ENCODE measurements at regions not wholly inside any gene's neighbourhood (a gene's known extent, or its start where the extent isn't known, plus 50 kb on each side); places are given as distances from the start of the nearest gene placed in this dataset.
"Not testable (repeated sequence)": the region's sequence is repeated elsewhere in the genome, so short reads cannot be mapped to it uniquely, and the experiment has no call there.

DNA sequence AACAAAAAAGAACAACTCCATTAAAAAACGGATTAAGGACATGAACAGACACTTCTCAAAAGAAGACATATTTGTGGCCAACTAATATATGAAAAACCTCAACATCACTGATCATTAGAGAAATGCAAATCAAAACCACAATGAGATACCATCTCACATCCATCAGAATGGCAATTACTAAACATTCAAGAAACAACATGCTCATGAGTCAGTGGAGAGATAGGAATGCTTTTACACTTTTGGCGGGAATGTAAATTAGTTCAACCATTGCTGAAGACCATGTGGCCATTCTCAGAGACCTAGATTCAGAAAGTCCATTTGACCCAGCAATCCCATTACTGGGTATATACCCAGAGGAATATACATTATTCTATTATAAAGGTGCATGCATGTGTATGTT, 1442.6 kb upstream of the B3GALT2 start:
- no peak overlapping the region for H3K4me3 ChIP-seq
- TF ChIP-seq, protein P1, sequence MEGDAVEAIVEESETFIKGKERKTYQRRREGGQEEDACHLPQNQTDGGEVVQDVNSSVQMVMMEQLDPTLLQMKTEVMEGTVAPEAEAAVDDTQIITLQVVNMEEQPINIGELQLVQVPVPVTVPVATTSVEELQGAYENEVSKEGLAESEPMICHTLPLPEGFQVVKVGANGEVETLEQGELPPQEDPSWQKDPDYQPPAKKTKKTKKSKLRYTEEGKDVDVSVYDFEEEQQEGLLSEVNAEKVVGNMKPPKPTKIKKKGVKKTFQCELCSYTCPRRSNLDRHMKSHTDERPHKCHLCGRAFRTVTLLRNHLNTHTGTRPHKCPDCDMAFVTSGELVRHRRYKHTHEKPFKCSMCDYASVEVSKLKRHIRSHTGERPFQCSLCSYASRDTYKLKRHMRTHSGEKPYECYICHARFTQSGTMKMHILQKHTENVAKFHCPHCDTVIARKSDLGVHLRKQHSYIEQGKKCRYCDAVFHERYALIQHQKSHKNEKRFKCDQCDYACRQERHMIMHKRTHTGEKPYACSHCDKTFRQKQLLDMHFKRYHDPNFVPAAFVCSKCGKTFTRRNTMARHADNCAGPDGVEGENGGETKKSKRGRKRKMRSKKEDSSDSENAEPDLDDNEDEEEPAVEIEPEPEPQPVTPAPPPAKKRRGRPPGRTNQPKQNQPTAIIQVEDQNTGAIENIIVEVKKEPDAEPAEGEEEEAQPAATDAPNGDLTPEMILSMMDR (IDR thresholded peaks at IDR 0.05) = no peak
- no peaks in the 10 kb centered on the region for H3K9me3 ChIP-seq
- no peaks in the 10 kb centered on the region for H3K36me3 ChIP-seq
- no peak overlapping the region for H3K27ac ChIP-seq
- ATAC-seq (ENCODE audit: insufficient number of reproducible peaks, low FRiP score, low read depth) (no peak), DNase-seq (ENCODE audit: low spot score) (no peak)
- H3K27me3 ChIP-seq (replicated peaks; ENCODE audit: insufficient read depth) = no peaks in the 10 kb centered on the region
- no peaks in the 10 kb centered on the region for H3K4me1 ChIP-seq (ENCODE audit: control insufficient read depth in 1 of 2, low read depth in 2 of 2)

DNA sequence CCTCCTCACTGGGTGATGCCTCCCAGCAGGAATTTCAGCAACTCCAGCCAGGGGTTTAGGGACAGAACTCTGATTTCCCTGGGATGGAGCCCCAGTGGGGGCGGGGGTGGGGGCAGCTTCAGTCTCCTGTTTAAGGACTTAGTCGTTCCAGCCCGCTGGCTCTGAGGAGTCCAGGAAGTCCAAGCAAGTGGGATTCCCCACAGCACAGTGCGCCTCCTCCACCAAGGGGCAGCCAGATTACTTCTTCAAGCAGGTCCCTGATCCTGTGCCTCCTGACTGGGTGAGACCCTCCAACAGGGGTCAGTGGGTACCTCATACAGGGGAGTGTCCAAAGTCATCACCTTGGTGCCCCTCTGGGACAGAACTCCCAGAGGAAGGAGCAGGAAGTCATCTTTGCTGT, 1438.4 kb upstream of the B3GALT2 start:
- ATAC-seq (ENCODE audit: insufficient number of reproducible peaks, low FRiP score, low read depth) = no peak
- Histone ChIP-seq H3K9me3 (no peaks in the 10 kb centered on the region), H3K27ac (no peak overlapping the region), H3K4me1 (ENCODE audit: control insufficient read depth in 1 of 2, low read depth in 2 of 2) (no peaks in the 10 kb centered on the region), H3K36me3 (no peaks in the 10 kb centered on the region), H3K27me3 (replicated peaks; ENCODE audit: insufficient read depth) (no peaks in the 10 kb centered on the region), H3K4me3 (no peak overlapping the region)
- TF ChIP-seq, protein P1 (IDR thresholded peaks at IDR 0.05) = no peak
- DNase-seq (ENCODE audit: low spot score) = no peak

DNA sequence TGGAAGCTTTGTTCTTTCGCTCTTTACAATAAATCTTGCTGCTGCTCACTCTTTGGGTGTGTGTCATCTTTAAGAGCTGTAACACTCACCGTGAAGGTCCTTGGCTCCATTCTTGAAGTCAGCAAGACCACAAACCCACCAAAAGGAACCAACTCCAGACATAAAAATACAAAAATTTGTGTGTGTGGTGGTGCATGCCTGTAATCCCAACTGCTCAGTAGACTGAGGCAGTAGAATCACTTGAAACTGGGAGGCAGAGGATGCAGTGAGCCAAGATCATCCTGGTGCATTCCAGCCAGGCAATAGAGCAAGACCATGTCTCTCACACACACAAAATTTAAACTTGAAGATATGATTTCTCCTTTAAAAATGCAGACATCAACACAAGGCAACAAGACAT, 1431.7 kb upstream of the B3GALT2 start:
- Histone ChIP-seq H3K27ac (no peak overlapping the region), H3K27me3 (replicated peaks; ENCODE audit: insufficient read depth) (no peaks in the 10 kb centered on the region), H3K9me3 (no peaks in the 10 kb centered on the region), H3K36me3 (no peaks in the 10 kb centered on the region), H3K4me1 (ENCODE audit: control insufficient read depth in 1 of 2, low read depth in 2 of 2) (no peaks in the 10 kb centered on the region), H3K4me3 (no peak overlapping the region)
- TF ChIP-seq, protein P1 (IDR thresholded peaks at IDR 0.05) = no peak
- DNase-seq (ENCODE audit: low spot score) (no peak), ATAC-seq (ENCODE audit: insufficient number of reproducible peaks, low FRiP score, low read depth) (no peak)

DNA sequence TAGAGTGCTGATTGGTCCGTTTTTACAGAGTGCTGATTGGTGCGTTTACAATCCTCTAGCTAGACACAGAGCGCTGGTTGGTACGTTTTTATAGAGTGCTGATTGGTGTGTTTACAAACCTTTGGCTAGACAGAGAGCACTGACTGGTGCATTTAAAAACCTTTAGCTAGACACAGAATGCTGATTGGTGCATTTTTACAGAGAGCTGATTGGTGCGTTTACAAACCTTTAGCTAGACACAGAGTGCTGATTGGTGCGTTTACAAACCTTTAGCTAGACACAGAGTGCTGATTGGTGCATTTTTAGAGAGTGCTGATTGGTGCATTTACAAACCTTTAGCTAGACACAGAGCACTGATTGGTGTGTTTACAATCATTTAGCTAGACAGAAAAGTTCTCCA, 1430.9 kb upstream of the B3GALT2 start:
- H3K27ac ChIP-seq; DNase-seq (ENCODE audit: low spot score); H3K27me3 ChIP-seq (replicated peaks; ENCODE audit: insufficient read depth); ATAC-seq (ENCODE audit: insufficient number of reproducible peaks, low FRiP score, low read depth); H3K4me3 ChIP-seq; H3K36me3 ChIP-seq; H3K9me3 ChIP-seq; H3K4me1 ChIP-seq (ENCODE audit: control insufficient read depth in 1 of 2, low read depth in 2 of 2): not testable (repeated sequence)

DNA sequence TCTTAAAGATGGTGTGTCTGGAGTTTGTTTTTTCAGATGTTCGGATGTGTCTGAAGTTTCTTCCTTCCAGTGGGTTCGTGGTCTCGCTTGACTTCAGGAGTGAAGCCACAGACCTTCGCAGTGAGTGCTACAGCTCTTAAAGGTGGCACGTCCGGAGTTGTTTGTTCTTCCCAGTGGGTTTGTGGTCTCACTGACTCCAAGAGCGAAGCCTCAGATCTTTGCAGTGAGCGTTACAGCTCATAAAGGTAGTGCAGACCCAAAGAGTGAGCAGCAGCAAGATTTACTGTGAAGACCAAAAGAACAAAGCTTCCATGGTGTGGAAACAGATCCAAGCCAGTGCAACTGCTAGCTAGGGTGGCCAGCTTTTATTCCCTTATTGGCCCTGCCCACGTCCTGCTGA, 1430.4 kb upstream of the B3GALT2 start:
- ATAC-seq (ENCODE audit: insufficient number of reproducible peaks, low FRiP score, low read depth) (no peak), DNase-seq (ENCODE audit: low spot score) (no peak)
- Histone ChIP-seq H3K4me1 (ENCODE audit: control insufficient read depth in 1 of 2, low read depth in 2 of 2) (no peaks in the 10 kb centered on the region), H3K36me3 (no peaks in the 10 kb centered on the region), H3K27ac (no peak overlapping the region), H3K27me3 (replicated peaks; ENCODE audit: insufficient read depth) (no peaks in the 10 kb centered on the region), H3K9me3 (no peaks in the 10 kb centered on the region), H3K4me3 (no peak overlapping the region)
- TF ChIP-seq, protein P1 (IDR thresholded peaks at IDR 0.05) = no peak

DNA sequence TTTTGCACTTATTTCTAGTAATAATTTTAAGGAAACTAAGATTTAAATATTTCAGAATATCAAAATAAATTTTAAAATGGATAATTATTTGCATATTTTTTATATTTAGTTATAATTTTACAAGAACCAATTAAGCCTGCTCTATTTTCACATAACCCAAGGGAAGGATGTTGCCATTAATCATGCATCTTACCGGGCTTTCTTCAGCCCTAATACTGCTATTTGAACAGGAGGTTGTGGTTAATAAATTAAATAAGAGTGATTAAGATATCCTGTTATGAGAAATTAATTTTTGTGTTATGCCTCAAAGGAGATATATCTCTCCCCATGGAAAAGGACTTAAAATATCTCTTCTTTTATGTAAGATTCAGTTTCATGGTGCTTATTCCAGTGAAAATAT, 1415.8 kb upstream of the B3GALT2 start:
- ATAC-seq (ENCODE audit: insufficient number of reproducible peaks, low FRiP score, low read depth) (no peak), DNase-seq (ENCODE audit: low spot score) (no peak)
- TF ChIP-seq, protein P1 (IDR thresholded peaks at IDR 0.05) = no peak
- H3K9me3 ChIP-seq = no peaks in the 10 kb centered on the region
- no peaks in the 10 kb centered on the region for H3K27me3 ChIP-seq (replicated peaks; ENCODE audit: insufficient read depth)
- no peak overlapping the region for H3K4me3 ChIP-seq
- no peaks in the 10 kb centered on the region for H3K4me1 ChIP-seq (ENCODE audit: control insufficient read depth in 1 of 2, low read depth in 2 of 2)
- no peaks in the 10 kb centered on the region for H3K36me3 ChIP-seq
- no peak overlapping the region for H3K27ac ChIP-seq
